IMR-90 (cell line): ENCODE measurements at regions not wholly inside any gene's neighbourhood (a gene's known extent, or its start where the extent isn't known, plus 50 kb on each side); places are given as distances from the start of the nearest gene placed in this dataset.

Source experiments
- ATAC-seq: fragments of 200-7000 bp; cut with Tn5 transposase; 2 replicates; pipeline ENCODE4 v1.9.1; 2020; ENCODE audit warnings: low read depth, mild to moderate bottlenecking, moderate library complexity
- BruUV-seq: library from RNA; stranded (reverse); fragments of 400-500 nt; replicated peaks from 2 replicates; lab custom pipeline; 2021; lab: Mats Ljungman, UMichigan
- CTCF ChIA-PET: fragments of 300-600 bp; formaldehyde crosslinking; extraction: SDS; loops from one replicate; lab custom pipeline; 2021; ENCODE audit warnings: antibody characterized with exemption; lab: Yijun Ruan, JAX
- POLR2A ChIA-PET: fragments of 300-600 bp; sonication (Branson Sonifier 250); formaldehyde crosslinking; loops from one replicate; lab custom pipeline; 2022; ENCODE audit warnings: antibody characterized with exemption; ENCODE audit not compliant: unreplicated experiment; lab: Charles Lee
- DNase-seq: peaks from one replicate; pipeline ENCODE4 v3.0.0; 2013
- H2AFZ ChIP-seq: replicated peaks from 2 replicates; pipeline ENCODE3; 2013; ENCODE audit warnings: low read length, mild to moderate bottlenecking; ENCODE audit not compliant: poor library complexity
- H2AK5ac ChIP-seq: 2 replicates; pipeline ENCODE4 v1.6.1; 2013; ENCODE audit warnings: low read depth, low read length, inconsistent platforms
- H2AK9ac ChIP-seq: replicated peaks from 2 replicates; pipeline ENCODE3; 2013; ENCODE audit warnings: mild to moderate bottlenecking, low read depth, low read length, moderate library complexity; ENCODE audit not compliant: poor library complexity
- H2BK120ac ChIP-seq: 2 replicates; pipeline ENCODE4 v1.6.1; 2013; ENCODE audit warnings: low read depth, low read length, inconsistent platforms
- H2BK15ac ChIP-seq: 3 replicates; pipeline ENCODE4 v1.6.1; 2013; ENCODE audit warnings: low read depth, low read length, inconsistent platforms
- H2BK20ac ChIP-seq: 2 replicates; pipeline ENCODE4 v1.6.1; 2013; ENCODE audit warnings: low read depth, mild to moderate bottlenecking, inconsistent platforms, low read length, moderate library complexity
- H2BK5ac ChIP-seq: 2 replicates; pipeline ENCODE4 v1.6.1; 2013; ENCODE audit warnings: mild to moderate bottlenecking, low read depth, low read length, inconsistent platforms; ENCODE audit not compliant: poor library complexity, severe bottlenecking
- H3K14ac ChIP-seq: replicated peaks from 2 replicates; pipeline ENCODE4 v1.6.1; 2013; ENCODE audit warnings: low read depth, low read length, inconsistent platforms
- H3K18ac ChIP-seq: 2 replicates; pipeline ENCODE4 v1.6.1; 2013; ENCODE audit warnings: low read depth, low read length, control low read depth
- H3K23ac ChIP-seq: 2 replicates; pipeline ENCODE4 v1.6.1; 2013; ENCODE audit warnings: low read depth, low read length, inconsistent platforms
- H3K27ac ChIP-seq: 2 replicates; pipeline ENCODE4 v1.5.1; 2013; ENCODE audit warnings: mild to moderate bottlenecking, control low read depth, low read length; ENCODE audit not compliant: insufficient read depth
- H3K27me3 ChIP-seq: 2 replicates; pipeline ENCODE4 v1.6.1; 2013; ENCODE audit warnings: low read length; ENCODE audit not compliant: control insufficient read depth, insufficient read depth
- H3K36me3 ChIP-seq: 2 replicates; pipeline ENCODE4 v1.6.1; 2013; ENCODE audit warnings: low read length, mixed read lengths; ENCODE audit not compliant: control insufficient read depth, insufficient read depth
- H3K4ac ChIP-seq: 2 replicates; pipeline ENCODE4 v1.6.1; 2013; ENCODE audit warnings: low read depth, low read length, inconsistent platforms
- H3K4me1 ChIP-seq: 2 replicates; pipeline ENCODE4 v1.6.1; 2013; ENCODE audit warnings: low read length, mixed read lengths; ENCODE audit not compliant: control insufficient read depth, insufficient read depth
- H3K4me2 ChIP-seq: 2 replicates; pipeline ENCODE4 v1.6.1; 2013; ENCODE audit warnings: low read depth, mild to moderate bottlenecking, control low read depth, low read length, moderate library complexity
- H3K4me3 ChIP-seq: 2 replicates; pipeline ENCODE4 v1.5.1; 2013; ENCODE audit warnings: low read depth, mild to moderate bottlenecking, control low read depth, low read length, moderate library complexity; ENCODE audit not compliant: insufficient read depth
- H3K56ac ChIP-seq: 2 replicates; pipeline ENCODE4 v1.6.1; 2013; ENCODE audit warnings: low read length, inconsistent platforms; ENCODE audit not compliant: insufficient read depth; ENCODE audit errors: extremely low read depth
- H3K79me1 ChIP-seq, 2 experiments: 2 replicates each; pipeline ENCODE4 v1.6.1; 2013; ENCODE audit warnings: low read length in 2 of 2, inconsistent platforms in 1 of 2, low read depth in 1 of 2
- H3K9ac ChIP-seq: 2 replicates; pipeline ENCODE4 v1.6.1; 2013; ENCODE audit warnings: low read depth, low read length, control low read depth
- H3K9me1 ChIP-seq: 2 replicates; pipeline ENCODE4 v1.6.1; 2013; ENCODE audit warnings: low read length, inconsistent platforms; ENCODE audit not compliant: insufficient read depth
- H3K9me3 ChIP-seq: 2 replicates; pipeline ENCODE4 v1.6.1; 2013; ENCODE audit warnings: low read length; ENCODE audit not compliant: control insufficient read depth, insufficient read depth
- H4K20me1 ChIP-seq: 2 replicates; pipeline ENCODE4 v1.6.1; 2013; ENCODE audit warnings: low read length, inconsistent platforms; ENCODE audit not compliant: insufficient read depth
- H4K5ac ChIP-seq: 2 replicates; pipeline ENCODE4 v1.6.1; 2013; ENCODE audit warnings: mild to moderate bottlenecking, low read depth, low read length, control low read depth
- H4K8ac ChIP-seq, 2 experiments: 2 replicates each; pipeline ENCODE4 v1.6.1; 2013; ENCODE audit warnings: low read depth in 2 of 2, low read length in 2 of 2, control low read depth in 1 of 2, inconsistent platforms in 1 of 2
- H4K91ac ChIP-seq: 2 replicates; pipeline ENCODE4 v1.6.1; 2013; ENCODE audit warnings: low read depth, low read length, inconsistent platforms; ENCODE audit not compliant: insufficient read depth
- BHLHE40 ChIP-seq: fragments of 150-350 bp; IDR thresholded peaks from 2 replicates; pipeline ENCODE4 v1.6.1; 2016; ENCODE audit warnings: mild to moderate bottlenecking, low read depth, low read length
- CEBPB ChIP-seq: IDR thresholded peaks from 2 replicates; pipeline ENCODE4 v1.6.1; 2012; ENCODE audit warnings: low read depth, low read length, improper control_type of control experiment
- CHD1 ChIP-seq: IDR thresholded peaks from 2 replicates; pipeline ENCODE4 v1.6.1; 2012; ENCODE audit warnings: low read depth, low read length, improper control_type of control experiment
- ELK1 ChIP-seq: fragments of 150-350 bp; IDR thresholded peaks from 2 replicates; pipeline ENCODE4 v1.6.1; 2016; ENCODE audit warnings: low read depth, mild to moderate bottlenecking, low read length, moderate library complexity, borderline replicate concordance
- FOS ChIP-seq: fragments of 150-350 bp; IDR thresholded peaks from 2 replicates; pipeline ENCODE4 v1.6.1; 2016; ENCODE audit warnings: low read depth, low read length
- MAFK ChIP-seq: IDR thresholded peaks from 2 replicates; pipeline ENCODE4 v1.6.1; 2012; ENCODE audit warnings: low read depth, low read length, improper control_type of control experiment
- MXI1 ChIP-seq: IDR thresholded peaks from 2 replicates; pipeline ENCODE4 v1.6.1; 2012; ENCODE audit warnings: low read depth, mild to moderate bottlenecking, low read length, moderate library complexity, borderline replicate concordance
- RAD21 ChIP-seq: IDR thresholded peaks from 2 replicates; pipeline ENCODE4 v1.6.1; 2012; ENCODE audit warnings: low read length, improper control_type of control experiment
- RCOR1 ChIP-seq: IDR thresholded peaks from 2 replicates; pipeline ENCODE4 v1.6.1; 2012; ENCODE audit warnings: mild to moderate bottlenecking, low read length, improper control_type of control experiment; ENCODE audit not compliant: insufficient replicate concordance
- RFX5 ChIP-seq: IDR thresholded peaks from 2 replicates; pipeline ENCODE4 v1.8.0; 2012; ENCODE audit warnings: low read depth, mild to moderate bottlenecking, low read length, moderate library complexity
- SMC3 ChIP-seq: fragments of 150-350 bp; IDR thresholded peaks from 2 replicates; pipeline ENCODE4 v1.6.1; 2016; ENCODE audit warnings: low read depth, mild to moderate bottlenecking, antibody characterized with exemption, low read length, moderate library complexity
- USF2 ChIP-seq: fragments of 150-350 bp; IDR thresholded peaks from 2 replicates; pipeline ENCODE4 v1.6.1; 2017; ENCODE audit warnings: mild to moderate bottlenecking, antibody characterized with exemption, low read length, low read depth
- WGBS, 2 experiments: methylation state at CpG; one replicate each; pipeline versions ENCODE4 v1.1.5 to v1.1.7; 2013; ENCODE audit warnings: missing lambda C conversion rate in 2 of 2; ENCODE audit not compliant: insufficient read length in 1 of 2; ENCODE audit errors: extremely low coverage in 2 of 2; 5-methylcytosine and 5-hydroxymethylcytosine counted together
- dilution Hi-C: fragments of 300-500 bp; cut with HindIII; formaldehyde crosslinking; loops from one replicate; pipeline ENCODE4 v1.14.3; 2018; ENCODE audit warnings: low sequenced_read_pairs; ENCODE audit not compliant: unreplicated experiment
- in situ Hi-C: fragments of 300-500 bp; cut with MboI; formaldehyde crosslinking; loops from 3 replicates; pipeline ENCODE4 v1.14.3; 2019; ENCODE audit warnings: low sequenced_read_pairs, inconsistent platforms, mixed read lengths
- intact Hi-C: fragments of 100-400 bp; cut with micrococcal nuclease; formaldehyde crosslinking; loops from 2 replicates; pipeline ENCODE4 v1.10.0; 2022

- ATAC-seq (no peak), DNase-seq (no peak)
- H3K9ac ChIP-seq: no peak overlapping the region
- H3K4me1 ChIP-seq: no peaks in the 10 kb centered on the region
- H3K18ac ChIP-seq: no peak overlapping the region
- H3K36me3 ChIP-seq: no peaks in the 10 kb centered on the region
- no peak overlapping the region for H3K56ac ChIP-seq
- H3K79me1 ChIP-seq: no peaks in the 10 kb centered on the region
- in situ Hi-C loops (no loop called here), dilution Hi-C loops (no loop called here), intact Hi-C loops (no loop called here)
- no peak overlapping the region for H4K91ac ChIP-seq
- no peak overlapping the region for H2BK5ac ChIP-seq
- no peaks in the 10 kb centered on the region for H4K20me1 ChIP-seq
- ChIA-PET POLR2A (no interaction called here), CTCF (no interaction called here)
- H3K4me3 ChIP-seq: no peak overlapping the region
- H2BK20ac ChIP-seq: no peak overlapping the region
- H2AK9ac ChIP-seq: no peak overlapping the region
- TF ChIP-seq RCOR1 (no peak), RAD21 (no peak), MAFK (no peak), FOS (no peak), USF2 (no peak), MXI1 (no peak), ELK1 (no peak), BHLHE40 (no peak), RFX5 (no peak), CHD1 (no peak), CEBPB (no peak), SMC3 (no peak)
- no CpG with 5 or more reads among the region's 3 CpGs for WGBS, 2 experiments
- BruUV-seq: no TSS peak
- H4K8ac ChIP-seq: no peak overlapping the region
- no peak overlapping the region for H4K5ac ChIP-seq
- no peak overlapping the region for H3K23ac ChIP-seq
- H3K4me2 ChIP-seq: no peak overlapping the region
- H3K4ac ChIP-seq: no peak overlapping the region
- no peak overlapping the region for H2AFZ ChIP-seq
- H2AK5ac ChIP-seq: no peak overlapping the region
- H3K27me3 ChIP-seq: no peaks in the 10 kb centered on the region
- no peak overlapping the region for H2BK15ac ChIP-seq
- peaks cover 13% of the 10 kb centered on the region; the same call in 1 of the 2 replicates for H3K9me3 ChIP-seq
- H2BK120ac ChIP-seq: no peak overlapping the region
- H3K9me1 ChIP-seq: no peaks in the 10 kb centered on the region
- H3K14ac ChIP-seq: no peak overlapping the region
- H3K27ac ChIP-seq: no peak overlapping the region
Observed at GRCh38 chr10:54908019-54908418, 107.0 kb upstream of the PCDH15 start.
